H1 (cell line): ENCODE measurements at regions not wholly inside any gene's neighbourhood (a gene's known extent, or its start where the extent isn't known, plus 50 kb on each side); places are given as distances from the start of the nearest gene placed in this dataset.
A peak's percentile ranks its signal among the peaks of the same experiment; 100 is the strongest.

Experiments used
- CTCF ChIA-PET: fragments of 300-600 bp; sonication (Branson Sonifier 250); formaldehyde crosslinking; loops from one replicate; lab custom pipeline; 2021; ENCODE audit not compliant: partially characterized antibody; lab: Charles Lee
- POLR2A ChIA-PET: fragments of 300-600 bp; sonication (Branson Sonifier 250); formaldehyde crosslinking; loops from one replicate; lab custom pipeline; 2021; ENCODE audit warnings: inconsistent platforms; ENCODE audit not compliant: partially characterized antibody; lab: Charles Lee
- DNase-seq, 2 experiments: peaks; one replicate each; pipeline versions ENCODE4 v3.0.0 to v3.0.0-alpha.2; 2010 to 2022; ENCODE audit warnings: low spot score in 2 of 2, low read depth in 1 of 2, mixed read lengths in 1 of 2
- FAIRE-seq: peaks from 2 replicates; lab custom pipeline; 2011; peaks lifted over from hg19 to GRCh38; lab: Jason Lieb, UNC
- H2AFZ ChIP-seq: 2 replicates; pipeline ENCODE4 v1.8.1; 2012; ENCODE audit warnings: low read length, inconsistent platforms
- H2AK5ac ChIP-seq: 2 replicates; pipeline ENCODE4 v1.6.1; 2013; ENCODE audit warnings: low read depth, low read length
- H2BK120ac ChIP-seq: replicated peaks from 2 replicates; pipeline ENCODE3; 2013; ENCODE audit warnings: low read depth, low read length, inconsistent platforms
- H2BK12ac ChIP-seq: 2 replicates; pipeline ENCODE4 v1.6.1; 2013; ENCODE audit warnings: low read depth, low read length
- H2BK15ac ChIP-seq: 2 replicates; pipeline ENCODE4 v1.6.1; 2013; ENCODE audit warnings: low read length
- H2BK20ac ChIP-seq: 2 replicates; pipeline ENCODE4 v1.6.1; 2013; ENCODE audit warnings: low read length
- H2BK5ac ChIP-seq: 2 replicates; pipeline ENCODE4 v1.6.1; 2013; ENCODE audit warnings: low read depth, low read length
- H3K14ac ChIP-seq: 2 replicates; pipeline ENCODE4 v1.6.1; 2013; ENCODE audit warnings: inconsistent platforms; ENCODE audit not compliant: insufficient read length
- H3K18ac ChIP-seq: 2 replicates; pipeline ENCODE4 v1.6.1; 2013; ENCODE audit warnings: low read length; ENCODE audit errors: extremely low read depth
- H3K23ac ChIP-seq: 2 replicates; pipeline ENCODE4 v1.6.1; 2013; ENCODE audit warnings: inconsistent platforms; ENCODE audit not compliant: insufficient read length
- H3K23me2 ChIP-seq: 2 replicates; pipeline ENCODE4 v1.6.1; 2013; ENCODE audit warnings: low read depth, low read length
- H3K27ac ChIP-seq: 2 replicates; pipeline ENCODE4 v1.6.1; 2011; ENCODE audit warnings: low read depth, low read length, inconsistent platforms
- H3K27me3 ChIP-seq, 4 experiments: replicated peaks in 1 of 4; 1 replicate in 1 of 4; 2 replicates in 3 of 4; pipeline versions ENCODE4 v1.6.1 to v1.8.1; 2011 to 2013; ENCODE audit warnings: low read length in 3 of 4, mild to moderate bottlenecking in 3 of 4, inconsistent platforms in 2 of 4, mixed read lengths in 2 of 4, moderate library complexity in 1 of 4; ENCODE audit not compliant: control insufficient read depth in 3 of 4, insufficient read depth in 3 of 4; ENCODE audit errors: extremely low read depth in 1 of 4
- H3K36me3 ChIP-seq, 4 experiments: 2 replicates each; pipeline versions ENCODE4 v1.6.1 to v1.8.1; 2011 to 2013; ENCODE audit warnings: mild to moderate bottlenecking in 4 of 4, low read length in 3 of 4, moderate library complexity in 2 of 4, control low read depth in 1 of 4, inconsistent platforms in 1 of 4; ENCODE audit not compliant: insufficient read depth in 4 of 4, control insufficient read depth in 2 of 4
- H3K4ac ChIP-seq: replicated peaks from 2 replicates; pipeline ENCODE3; 2013; ENCODE audit warnings: low read length, low read depth, mixed read lengths, inconsistent platforms; ENCODE audit not compliant: insufficient read length
- H3K4me1 ChIP-seq, 4 experiments: replicated peaks in 1 of 4; 1 replicate in 1 of 4; 2 replicates in 3 of 4; pipeline versions ENCODE4 v1.6.1 to v1.8.1; 2011 to 2013; ENCODE audit warnings: low read length in 3 of 4, inconsistent platforms in 2 of 4, mixed read lengths in 1 of 4; ENCODE audit not compliant: insufficient read depth in 4 of 4, control insufficient read depth in 3 of 4
- H3K4me2 ChIP-seq, 2 experiments: 2 replicates each; pipeline versions ENCODE4 v1.6.1 to v1.8.1; 2011 to 2013; ENCODE audit warnings: low read depth in 2 of 2, low read length in 2 of 2, control low read depth in 1 of 2, inconsistent platforms in 1 of 2, mild to moderate bottlenecking in 1 of 2; ENCODE audit not compliant: insufficient read depth in 1 of 2
- H3K4me3 ChIP-seq, 4 experiments: fragments of 200-600, 300-600 bp in 1 of 4; sonication (generic), shearing (Covaris generic), sonication (Bioruptor Twin) in 1 of 4; 2 replicates each; pipeline versions ENCODE4 v1.5.1 to v1.8.1; 2011 to 2016; ENCODE audit warnings: low read length in 4 of 4, low read depth in 3 of 4, control low read depth in 2 of 4, inconsistent platforms in 2 of 4, mild to moderate bottlenecking in 2 of 4, mixed read lengths in 1 of 4, moderate library complexity in 1 of 4; ENCODE audit not compliant: insufficient read depth in 2 of 4; ENCODE audit errors: extremely low read depth in 1 of 4
- H3K56ac ChIP-seq: replicated peaks from 2 replicates; pipeline ENCODE3; 2013; ENCODE audit warnings: low read depth, mild to moderate bottlenecking, mixed read lengths, low read length, inconsistent platforms; ENCODE audit not compliant: insufficient read length
- H3K79me1 ChIP-seq: 2 replicates; pipeline ENCODE4 v1.6.1; 2013; ENCODE audit warnings: low read depth, low read length, control low read depth
- H3K79me2 ChIP-seq, 2 experiments: 2 replicates each; pipeline versions ENCODE4 v1.6.1 to v1.8.1; 2012 to 2013; ENCODE audit warnings: low read length in 2 of 2, mild to moderate bottlenecking in 2 of 2, inconsistent platforms in 1 of 2; ENCODE audit not compliant: insufficient read depth in 2 of 2, control insufficient read depth in 1 of 2
- H3K9ac ChIP-seq, 4 experiments: replicated peaks in 1 of 4; 1 replicate in 1 of 4; 2 replicates in 3 of 4; pipeline versions ENCODE4 v1.6.1 to v1.8.1; 2011 to 2013; ENCODE audit warnings: low read depth in 3 of 4, low read length in 3 of 4, control low read depth in 2 of 4, mild to moderate bottlenecking in 2 of 4, moderate library complexity in 2 of 4, inconsistent platforms in 1 of 4; ENCODE audit errors: extremely low read depth in 1 of 4
- H3K9me3 ChIP-seq, 2 experiments: 2 replicates each; pipeline versions ENCODE4 v1.6.1 to v1.8.1; 2012 to 2013; ENCODE audit warnings: mild to moderate bottlenecking in 2 of 2, moderate library complexity in 2 of 2, control low read depth in 1 of 2, inconsistent platforms in 1 of 2, low read depth in 1 of 2, low read length in 1 of 2, mixed read lengths in 1 of 2; ENCODE audit not compliant: insufficient read depth in 2 of 2
- H4K20me1 ChIP-seq, 2 experiments: replicated peaks in 1 of 2; 2 replicates each; pipeline versions ENCODE3 to v1.8.1; 2011 to 2013; ENCODE audit warnings: inconsistent platforms in 2 of 2, low read length in 2 of 2, mild to moderate bottlenecking in 1 of 2; ENCODE audit not compliant: insufficient read depth in 2 of 2, control insufficient read depth in 1 of 2
- H4K5ac ChIP-seq: 2 replicates; pipeline ENCODE4 v1.6.1; 2013; ENCODE audit warnings: low read length, low read depth, mixed read lengths, inconsistent platforms; ENCODE audit not compliant: insufficient read length
- H4K8ac ChIP-seq: 2 replicates; pipeline ENCODE4 v1.8.0; 2013; ENCODE audit warnings: mild to moderate bottlenecking, moderate library complexity, low read length, inconsistent platforms; ENCODE audit not compliant: insufficient read depth; ENCODE audit errors: extremely low read depth
- H4K91ac ChIP-seq: replicated peaks from 2 replicates; pipeline ENCODE3; 2013; ENCODE audit warnings: low read length, mixed read lengths, inconsistent platforms; ENCODE audit not compliant: insufficient read length
- CHD2 ChIP-seq: IDR thresholded peaks from 2 replicates; pipeline ENCODE4 v1.6.1; 2012; ENCODE audit warnings: low read length, improper control_type of control experiment
- E2F6 ChIP-seq: IDR thresholded peaks from 2 replicates; pipeline ENCODE4 v1.6.1; 2012; ENCODE audit warnings: inconsistent platforms
- EGR1 ChIP-seq: IDR thresholded peaks from 2 replicates; pipeline ENCODE4 v1.6.1; 2011; ENCODE audit warnings: low read depth, low read length, borderline replicate concordance
- GABPA ChIP-seq: IDR thresholded peaks from 2 replicates; pipeline ENCODE4 v1.6.1; 2011; ENCODE audit warnings: mild to moderate bottlenecking, low read length, moderate library complexity, borderline replicate concordance; ENCODE audit not compliant: insufficient read depth
- POU5F1 ChIP-seq: IDR thresholded peaks from 2 replicates; pipeline ENCODE4 v1.6.1; 2011; ENCODE audit warnings: low read depth, mild to moderate bottlenecking, low read length, moderate library complexity
- RXRA ChIP-seq: IDR thresholded peaks from 2 replicates; pipeline ENCODE4 v1.6.1; 2011; ENCODE audit warnings: low read depth, mild to moderate bottlenecking, low read length, moderate library complexity; ENCODE audit not compliant: insufficient read depth
- SIRT6 ChIP-seq: IDR thresholded peaks from one replicate; pipeline ENCODE4 v1.7.1; 2012; ENCODE audit warnings: low read length, inconsistent platforms
- SIX5 ChIP-seq: IDR thresholded peaks from 2 replicates; pipeline ENCODE4 v1.6.1; 2011; ENCODE audit warnings: mild to moderate bottlenecking, low read depth, low read length
- SUZ12 ChIP-seq: fragments of 200-600 bp; sonication (generic); IDR thresholded peaks from 2 replicates; pipeline ENCODE4 v1.6.1; 2012; ENCODE audit warnings: mild to moderate bottlenecking, inconsistent platforms, low read length, moderate library complexity, mixed read lengths
- WGBS, 2 experiments: shearing (Covaris generic) in 1 of 2; methylation state at CpG; one replicate each; pipeline versions ENCODE4 v1.1.6 to v1.1.7; 2013 to 2015; ENCODE audit warnings: low lambda C conversion rate in 2 of 2, mixed read lengths in 2 of 2, inconsistent platforms in 1 of 2, low coverage in 1 of 2, missing lambda C conversion rate in 1 of 2; ENCODE audit not compliant: insufficient replicate concordance in 2 of 2, insufficient coverage in 1 of 2, insufficient read length in 1 of 2; ENCODE audit errors: extremely low coverage in 1 of 2, missing lambda C conversion rate in 1 of 2; 5-methylcytosine and 5-hydroxymethylcytosine counted together

- no peaks in the 10 kb centered on the region for H3K79me1 ChIP-seq
- ChIA-PET POLR2A (no interaction called here), CTCF (interaction anchor here (1.8 kb wide), 1 partner anchor 12 kb away, joined by 4 read pairs; no protein-coding TSS in a partner anchor)
- H3K27ac ChIP-seq: no peak overlapping the region
- H3K14ac ChIP-seq: no peak overlapping the region
- H3K4me1 ChIP-seq: no peaks in the 10 kb centered on the region; a peak in 1 of 7 replicates
- no peak overlapping the region for H2BK120ac ChIP-seq
- H3K56ac ChIP-seq: no peak overlapping the region
- H2AFZ ChIP-seq: peak overlapping the region; percentile 86
- H4K5ac ChIP-seq: no peak overlapping the region
- H2BK12ac ChIP-seq: no peak overlapping the region
- no peak overlapping the region for H3K18ac ChIP-seq
- 82% methylated on average over 6 of the region's 6 CpGs; no CpG with 5 or more reads in 1 of the 2 experiments for WGBS, 2 experiments
- H3K27me3 ChIP-seq: no peaks in the 10 kb centered on the region
- no peaks in the 10 kb centered on the region for H3K23me2 ChIP-seq
- H2BK20ac ChIP-seq: no peak overlapping the region
- H4K20me1 ChIP-seq: no peaks in the 10 kb centered on the region
- no peak overlapping the region for H2BK15ac ChIP-seq
- no peak overlapping the region for H2BK5ac ChIP-seq
- no peak overlapping the region for H3K4ac ChIP-seq
- no peak overlapping the region for H3K9ac ChIP-seq
- H3K36me3 ChIP-seq: no peaks in the 10 kb centered on the region
- no peak overlapping the region for H2AK5ac ChIP-seq
- no peak for FAIRE-seq
- DNase-seq: no peak
- no peaks in the 10 kb centered on the region for H3K79me2 ChIP-seq
- H3K4me3 ChIP-seq: no peak overlapping the region
- H4K91ac ChIP-seq: no peak overlapping the region
- no peak overlapping the region for H3K4me2 ChIP-seq
- no peaks in the 10 kb centered on the region for H3K9me3 ChIP-seq
- H4K8ac ChIP-seq: no peak overlapping the region
- no peak overlapping the region for H3K23ac ChIP-seq
- TF ChIP-seq GABPA (no peak), POU5F1 (no peak), CHD2 (no peak), EGR1 (no peak), SIX5 (no peak), SIRT6 (no peak), RXRA (no peak), E2F6 (no peak), SUZ12 (no peak)
Observed at GRCh38 chr7:12124028-12124427, 87.1 kb upstream of the TMEM106B start.
